ENCODE measurements at regions not wholly inside any gene's neighbourhood (a gene's known extent, or its start where the extent isn't known, plus 50 kb on each side); places are given as distances from the start of the nearest gene placed in this dataset.
A peak's percentile ranks its signal among the peaks of the same experiment; 100 is the strongest.

GRCh38 chr4:96603641-96604040 is 763.7 kb downstream of the PDHA2 start:
- H3K27ac Mint-ChIP-seq, result no peak overlapping the region
- peaks cover 7% of the 10 kb centered on the region for H3K27me3 Mint-ChIP-seq (ENCODE audit: low read depth, poor library complexity)
- no peaks in the 10 kb centered on the region for H3K36me3 Mint-ChIP-seq (ENCODE audit: low read depth)
- no peaks in the 10 kb centered on the region for H3K9me3 Mint-ChIP-seq
- H3K4me3 Mint-ChIP-seq, result no peak overlapping the region
- no peak for TF ChIP-seq CTCF (IDR thresholded peaks at IDR 0.05)
- DNase-seq, result no peak
- peaks cover 14% of the 10 kb centered on the region for H3K4me1 Mint-ChIP-seq

GRCh38 chr4:96606451-96606850 is 766.6 kb downstream of the PDHA2 start:
- no peak for DNase-seq
- TF ChIP-seq CTCF (IDR thresholded peaks at IDR 0.05), result no peak
- H3K27me3 Mint-ChIP-seq (ENCODE audit: low read depth, poor library complexity), result peaks cover 7% of the 10 kb centered on the region
- H3K9me3 Mint-ChIP-seq, result no peaks in the 10 kb centered on the region
- no peak overlapping the region for H3K27ac Mint-ChIP-seq
- no peaks in the 10 kb centered on the region for H3K36me3 Mint-ChIP-seq (ENCODE audit: low read depth)
- no peaks in the 10 kb centered on the region for H3K4me1 Mint-ChIP-seq
- H3K4me3 Mint-ChIP-seq, result no peak overlapping the region

- no peak for DNase-seq
- TF ChIP-seq CTCF (IDR thresholded peaks at IDR 0.05), result no peak
- no peaks in the 10 kb centered on the region for H3K27me3 Mint-ChIP-seq (ENCODE audit: low read depth, poor library complexity)
- no peaks in the 10 kb centered on the region for H3K36me3 Mint-ChIP-seq (ENCODE audit: low read depth)
- no peak overlapping the region for H3K27ac Mint-ChIP-seq
- H3K9me3 Mint-ChIP-seq, result no peaks in the 10 kb centered on the region
- H3K4me3 Mint-ChIP-seq, result no peak overlapping the region
- no peaks in the 10 kb centered on the region for H3K4me1 Mint-ChIP-seq
These were observed 786.1 kb downstream of the PDHA2 start for GRCh38 chr4:96626023-96626422.

GRCh38 chr4:96630839-96631238 is 790.9 kb downstream of the PDHA2 start:
- peaks cover 7% of the 10 kb centered on the region for H3K9me3 Mint-ChIP-seq
- no peaks in the 10 kb centered on the region for H3K36me3 Mint-ChIP-seq (ENCODE audit: low read depth)
- peaks cover under 1% of the 10 kb centered on the region for H3K4me1 Mint-ChIP-seq
- no peak overlapping the region for H3K27ac Mint-ChIP-seq
- no peaks in the 10 kb centered on the region for H3K27me3 Mint-ChIP-seq (ENCODE audit: low read depth, poor library complexity)
- no peak overlapping the region for H3K4me3 Mint-ChIP-seq
- no peak for DNase-seq
- TF ChIP-seq CTCF (IDR thresholded peaks at IDR 0.05), result no peak

GRCh38 chr4:96637971-96638412 is 798.1 kb downstream of the PDHA2 start:
- Mint-ChIP-seq H3K4me1 (peaks cover 60% of the 10 kb centered on the region), H3K27ac (peak overlapping the region; percentile 24), H3K9me3 (peaks cover 6% of the 10 kb centered on the region), H3K4me3 (no peak overlapping the region), H3K36me3 (ENCODE audit: low read depth) (no peaks in the 10 kb centered on the region), H3K27me3 (ENCODE audit: low read depth, poor library complexity) (no peaks in the 10 kb centered on the region)
- TF ChIP-seq CTCF (IDR thresholded peaks at IDR 0.05), result no peak
- no peak for DNase-seq

- DNase-seq, result no peak
- Mint-ChIP-seq H3K27me3 (ENCODE audit: low read depth, poor library complexity) (no peaks in the 10 kb centered on the region), H3K27ac (no peak overlapping the region), H3K4me3 (no peak overlapping the region), H3K4me1 (peaks cover 60% of the 10 kb centered on the region), H3K36me3 (ENCODE audit: low read depth) (no peaks in the 10 kb centered on the region), H3K9me3 (peaks cover 3% of the 10 kb centered on the region)
- no peak for TF ChIP-seq CTCF (IDR thresholded peaks at IDR 0.05)
These were observed 800.0 kb downstream of the PDHA2 start for GRCh38 chr4:96639932-96640331.
